ENCODE measurements at regions not wholly inside any gene's neighbourhood (a gene's known extent, or its start where the extent isn't known, plus 50 kb on each side); places are given as distances from the start of the nearest gene placed in this dataset.

GRCh38 chr4:104752337-104752736 lies 257.6 kb upstream of the CXXC4 start:
- ChIA-PET POLR2A (no interaction called here), CTCF (no interaction called here)
- H3K9me3 ChIP-seq (replicated peaks; ENCODE audit: control insufficient read depth, insufficient read depth, low read length): peaks cover 2% of the 10 kb centered on the region
- H3K27me3 ChIP-seq (ENCODE audit: control insufficient read depth in 2 of 2, insufficient read depth in 2 of 2, low read length in 2 of 2): no peaks in the 10 kb centered on the region
- no peaks in the 10 kb centered on the region for H3K36me3 ChIP-seq (ENCODE audit: control insufficient read depth in 2 of 2, extremely low read depth in 1 of 2, insufficient read depth in 2 of 2, low read length in 2 of 2)
- dilution Hi-C loops (cut with MboI; ENCODE audit: extremely low pct_ligation_motif_present, low sequenced_read_pairs): no loop called here
- no peaks in the 10 kb centered on the region for H3K4me1 ChIP-seq (ENCODE audit: control insufficient read depth, extremely low read depth, insufficient read depth, low read length)
- no peak overlapping the region for H3K27ac ChIP-seq (ENCODE audit: insufficient read depth, low read depth, low read length)
- no peak for FAIRE-seq
- no peak overlapping the region for H2AFZ ChIP-seq (ENCODE audit: low read depth, low read length)
- no peak for TF ChIP-seq MYC (IDR thresholded peaks at IDR 0.05; ENCODE audit: low read depth, low read length)
- TF ChIP-seq FOS (IDR thresholded peaks at IDR 0.05; ENCODE audit: borderline replicate concordance, insufficient read depth, low read length): no peak
- no peak for TF ChIP-seq JUN (IDR thresholded peaks at IDR 0.05; ENCODE audit: borderline replicate concordance, insufficient read depth, insufficient read length, low read depth)
- TF ChIP-seq MAX (IDR thresholded peaks at IDR 0.05; ENCODE audit: insufficient read depth, insufficient read length): no peak
- no peak for TF ChIP-seq GATA2 (IDR thresholded peaks at IDR 0.05; ENCODE audit: insufficient read depth, insufficient read length, low read depth, low read length)
- TF ChIP-seq EZH2 (IDR thresholded peaks at IDR 0.05; ENCODE audit: borderline replicate concordance, low read depth, low read length, severe bottlenecking): no peak
- no peak for TF ChIP-seq CTCF (IDR thresholded peaks at IDR 0.05; ENCODE audit: extremely low read depth in 1 of 2, insufficient read depth in 1 of 2, low read depth in 1 of 2, low read length in 2 of 2)
- no peak for TF ChIP-seq POLR2AphosphoS5 (IDR thresholded peaks at IDR 0.05; ENCODE audit: insufficient read depth, low read depth, low read length)
- TF ChIP-seq POLR2A (IDR thresholded peaks at IDR 0.05; ENCODE audit: low read depth, low read length): no peak
- H3K79me2 ChIP-seq (ENCODE audit: control insufficient read depth, insufficient read depth, low read length): no peaks in the 10 kb centered on the region
- BruUV-seq (replicated peaks): no TSS peak
- H4K20me1 ChIP-seq (replicated peaks; ENCODE audit: control insufficient read depth, extremely low read depth, insufficient read depth, low read length): no peaks in the 10 kb centered on the region
- no peak overlapping the region for H3K9ac ChIP-seq (replicated peaks; ENCODE audit: extremely low read depth, insufficient read depth, low read length)
- DNase-seq (ENCODE audit: low read depth, low spot score): no peak
- H3K4me2 ChIP-seq (ENCODE audit: insufficient read depth, low read length): no peak overlapping the region
- H3K4me3 ChIP-seq (replicated peaks in 1 of 3; ENCODE audit: insufficient read depth in 1 of 3, low read depth in 1 of 3, low read length in 3 of 3): no peak overlapping the region
- H3K9me1 ChIP-seq (replicated peaks; ENCODE audit: control insufficient read depth, extremely low read depth, insufficient read depth, low read length): no peaks in the 10 kb centered on the region
- intact Hi-C loops (cut with micrococcal nuclease): no loop called here

Data from endothelial cell of umbilical vein (primary cell).